AG04449 (cell line): ENCODE measurements at regions not wholly inside any gene's neighbourhood (a gene's known extent, or its start where the extent isn't known, plus 50 kb on each side); places are given as distances from the start of the nearest gene placed in this dataset.

ENCODE experiments used
- CTCF ChIA-PET: fragments of 350-600 bp; formaldehyde crosslinking; extraction: SDS; loops from one replicate; lab custom pipeline; 2021; ENCODE audit warnings: antibody characterized with exemption; lab: Yijun Ruan, JAX
- POLR2A ChIA-PET: fragments of 400-600, 350-600 bp; formaldehyde crosslinking; extraction: SDS; loops from one replicate; lab custom pipeline; 2020; ENCODE audit warnings: antibody characterized with exemption, inconsistent platforms; lab: Yijun Ruan, JAX
- DNase-seq: peaks from one replicate; pipeline ENCODE4 v3.0.0-alpha.2; 2010; ENCODE audit warnings: low read depth, low spot score
- H3K4me3 ChIP-seq: 2 replicates; pipeline ENCODE4 v1.5.1; 2011; ENCODE audit warnings: low read depth, mild to moderate bottlenecking, control low read depth, low read length
- CTCF ChIP-seq: IDR thresholded peaks from one replicate; pipeline ENCODE4 v1.5.1; 2011; ENCODE audit warnings: mild to moderate bottlenecking, moderate library complexity, low read length, control low read depth, inconsistent platforms; ENCODE audit not compliant: insufficient read depth; ENCODE audit errors: missing control alignments

GRCh38 chrX:113353134-113353533, 512.5 kb upstream of the AMOT start:
- CTCF ChIA-PET, result no interaction called here
- TF ChIP-seq CTCF, result no peak
- no peak for DNase-seq
- POLR2A ChIA-PET, result no interaction called here
- no peak overlapping the region for H3K4me3 ChIP-seq

DNA sequence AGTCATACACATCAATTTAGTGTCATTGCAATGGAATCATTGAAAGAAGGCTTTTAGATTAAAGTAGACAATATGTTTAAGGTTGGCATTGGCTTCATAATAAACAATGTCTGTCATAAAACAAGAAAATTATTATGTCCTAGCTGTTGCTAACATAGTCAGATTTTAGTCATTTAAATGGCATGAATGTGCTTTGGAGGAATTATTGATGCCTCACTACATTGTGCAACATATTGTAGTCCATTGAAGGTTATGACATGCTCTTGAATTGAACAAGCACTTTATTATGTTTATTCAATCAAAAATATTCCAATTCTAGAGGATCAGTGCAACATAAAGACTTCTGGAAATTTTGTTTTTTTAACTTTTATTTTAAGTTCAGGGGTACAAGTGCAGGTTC, 489.8 kb upstream of the AMOT start:
- CTCF ChIA-PET, result no interaction called here
- H3K4me3 ChIP-seq, result no peak overlapping the region
- POLR2A ChIA-PET, result no interaction called here
- DNase-seq, result no peak
- TF ChIP-seq CTCF, result no peak

DNA sequence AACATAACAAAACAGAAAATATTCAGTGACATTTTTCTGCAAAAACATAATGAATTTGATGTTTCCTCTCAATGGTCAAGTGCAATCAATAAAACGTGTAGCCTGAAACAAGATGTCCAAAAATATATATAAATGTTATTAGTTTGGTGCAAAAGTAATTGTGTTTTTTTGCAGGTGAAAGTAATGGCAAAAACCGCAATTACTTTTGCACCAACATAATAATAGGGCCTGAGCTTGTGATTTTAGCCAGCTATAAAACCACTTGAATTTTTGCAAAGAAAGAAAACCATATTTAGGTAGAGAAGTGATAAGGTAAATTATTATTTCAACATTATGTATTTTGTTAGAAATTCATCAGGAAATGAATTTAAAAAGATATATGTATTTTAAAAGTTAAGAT, 475.3 kb upstream of the AMOT start:
- TF ChIP-seq CTCF, result no peak
- no peak overlapping the region for H3K4me3 ChIP-seq
- ChIA-PET CTCF (interaction anchor here (1.2 kb wide), 1 partner anchor 16 kb away, joined by 3 read pairs; no protein-coding TSS in a partner anchor), POLR2A (no interaction called here)
- DNase-seq, result no peak

GRCh38 chrX:113305496-113305895, 464.9 kb upstream of the AMOT start:
- DNase-seq, result peak; percentile 37
- ChIA-PET CTCF (no interaction called here), POLR2A (no interaction called here)
- H3K4me3 ChIP-seq, result no peak overlapping the region
- TF ChIP-seq CTCF, result no peak

DNA sequence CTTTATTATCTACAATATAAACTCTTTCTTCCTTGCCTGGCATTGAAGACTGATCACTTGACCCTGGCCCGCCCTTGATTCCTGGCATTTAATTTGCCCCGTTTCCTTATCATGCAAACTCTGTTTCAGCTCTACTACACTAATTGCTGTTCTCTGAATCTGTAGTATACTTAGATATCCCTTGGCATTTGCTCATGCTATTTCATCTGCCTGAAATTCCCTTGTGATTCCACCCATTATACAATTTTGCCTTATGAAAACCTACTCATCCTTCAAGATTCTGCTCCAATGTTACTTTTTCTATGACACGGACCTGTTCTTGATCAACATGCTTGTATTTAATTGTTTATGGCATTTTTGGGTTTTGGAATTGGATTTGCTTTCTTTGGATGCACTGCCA, 459.9 kb upstream of the AMOT start:
- CTCF ChIA-PET, result no interaction called here
- POLR2A ChIA-PET, result no interaction called here

DNA sequence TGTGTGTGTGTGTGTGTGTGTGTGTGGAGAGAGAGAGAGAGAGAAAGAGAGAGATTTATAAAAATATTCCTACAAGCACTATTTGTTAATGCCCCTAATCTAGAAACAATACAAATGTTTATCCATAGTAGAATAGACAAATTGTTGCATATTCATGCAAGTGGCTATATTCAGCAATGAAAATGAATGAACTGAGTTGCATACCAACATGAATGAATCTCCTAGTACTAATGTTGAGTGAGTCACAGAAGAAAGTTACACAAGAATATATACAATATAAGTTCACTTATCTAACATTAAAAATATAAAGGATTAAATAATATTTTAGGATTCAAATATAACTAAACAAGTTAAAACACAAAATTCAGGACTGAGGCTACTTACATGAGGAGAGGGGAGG, 456.8 kb upstream of the AMOT start:
- DNase-seq, result no peak
- POLR2A ChIA-PET, result no interaction called here
- CTCF ChIA-PET, result no interaction called here

More for the DNA sequence above, 459.9 kb upstream of the AMOT start:
- DNase-seq, result no peak
- TF ChIP-seq CTCF, result no peak
- no peak overlapping the region for H3K4me3 ChIP-seq

More for the DNA sequence above, 456.8 kb upstream of the AMOT start:
- no peak overlapping the region for H3K4me3 ChIP-seq
- no peak for TF ChIP-seq CTCF
